ENCODE measurements at regions not wholly inside any gene's neighbourhood (a gene's known extent, or its start where the extent isn't known, plus 50 kb on each side); places are given as distances from the start of the nearest gene placed in this dataset.

DNA sequence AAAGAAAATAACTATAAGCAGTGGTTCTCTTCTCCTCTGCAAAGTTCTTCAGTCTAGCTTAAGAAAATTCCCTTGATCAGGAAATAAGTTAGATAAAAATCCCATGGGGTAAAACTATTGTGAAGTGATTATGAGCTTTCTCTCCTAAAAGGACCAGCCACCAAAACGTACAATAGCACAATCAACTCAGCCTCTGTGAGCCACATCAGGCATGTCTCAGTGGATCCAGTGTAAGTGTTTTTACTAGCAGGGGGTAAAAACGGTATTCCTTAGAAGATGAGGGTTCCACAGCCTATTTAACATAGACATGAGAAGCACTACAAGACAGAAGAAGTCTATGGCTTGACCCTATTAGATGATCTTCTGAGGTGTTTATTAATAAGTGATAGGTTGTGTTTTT lies 503.2 kb downstream of the PIK3C3 start:
- H4K8ac ChIP-seq (replicated peaks; ENCODE audit: insufficient read length, low read depth, low read length), result no peak overlapping the region
- H3K56ac ChIP-seq (ENCODE audit: insufficient read length, low read depth, low read length), result no peak overlapping the region
- H3K4me1 ChIP-seq (ENCODE audit: insufficient read depth, low read length), result no peaks in the 10 kb centered on the region; the same call in 1 of the 2 replicates
- H3K4ac ChIP-seq (ENCODE audit: low read depth, low read length), result no peak overlapping the region
- no peak for DNase-seq
- no peak overlapping the region for H2BK5ac ChIP-seq (ENCODE audit: insufficient read length, low read length)
- H3K9ac ChIP-seq (ENCODE audit: extremely low read depth, insufficient read length, low read length), result no peak overlapping the region
- no peaks in the 10 kb centered on the region for H4K20me1 ChIP-seq (ENCODE audit: control insufficient read depth, insufficient read depth, insufficient read length)
- no peaks in the 10 kb centered on the region for H3K79me1 ChIP-seq (ENCODE audit: insufficient read depth, low read depth, low read length, poor library complexity, severe bottlenecking)
- no peak overlapping the region for H4K5ac ChIP-seq (ENCODE audit: insufficient read length, low read depth, low read length)
- TF ChIP-seq, protein P1, sequence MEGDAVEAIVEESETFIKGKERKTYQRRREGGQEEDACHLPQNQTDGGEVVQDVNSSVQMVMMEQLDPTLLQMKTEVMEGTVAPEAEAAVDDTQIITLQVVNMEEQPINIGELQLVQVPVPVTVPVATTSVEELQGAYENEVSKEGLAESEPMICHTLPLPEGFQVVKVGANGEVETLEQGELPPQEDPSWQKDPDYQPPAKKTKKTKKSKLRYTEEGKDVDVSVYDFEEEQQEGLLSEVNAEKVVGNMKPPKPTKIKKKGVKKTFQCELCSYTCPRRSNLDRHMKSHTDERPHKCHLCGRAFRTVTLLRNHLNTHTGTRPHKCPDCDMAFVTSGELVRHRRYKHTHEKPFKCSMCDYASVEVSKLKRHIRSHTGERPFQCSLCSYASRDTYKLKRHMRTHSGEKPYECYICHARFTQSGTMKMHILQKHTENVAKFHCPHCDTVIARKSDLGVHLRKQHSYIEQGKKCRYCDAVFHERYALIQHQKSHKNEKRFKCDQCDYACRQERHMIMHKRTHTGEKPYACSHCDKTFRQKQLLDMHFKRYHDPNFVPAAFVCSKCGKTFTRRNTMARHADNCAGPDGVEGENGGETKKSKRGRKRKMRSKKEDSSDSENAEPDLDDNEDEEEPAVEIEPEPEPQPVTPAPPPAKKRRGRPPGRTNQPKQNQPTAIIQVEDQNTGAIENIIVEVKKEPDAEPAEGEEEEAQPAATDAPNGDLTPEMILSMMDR (conservative IDR thresholded peaks at IDR 0.05), result no peak
- no peak overlapping the region for H2BK20ac ChIP-seq (ENCODE audit: low read depth, low read length, poor library complexity, severe bottlenecking)
- Mint-ChIP-seq H3K36me3 (ENCODE audit: insufficient read depth in 1 of 3, low read depth in 3 of 3) (no peaks in the 10 kb centered on the region; a peak in 1 of 7 replicates), H3K4me3 (no peak overlapping the region), H3K27me3 (ENCODE audit: low read depth) (no peaks in the 10 kb centered on the region), H3K27ac (no peak overlapping the region), H3K4me1 (peaks cover 0 to 4% of the 10 kb centered on the region in 2 experiments; a peak in 2 of 4 replicates), H3K9me3 (peaks cover 0 to 3% of the 10 kb centered on the region in 2 experiments; a peak in 1 of 5 replicates)
- no peaks in the 10 kb centered on the region for H3K79me2 ChIP-seq (ENCODE audit: insufficient read depth, low read length)
- H2BK120ac ChIP-seq (ENCODE audit: low read depth, low read length, poor library complexity, severe bottlenecking), result no peak overlapping the region
- no peak overlapping the region for H2AK5ac ChIP-seq (ENCODE audit: insufficient read length, low read length)
- H2BK15ac ChIP-seq (ENCODE audit: low read depth, low read length), result no peak overlapping the region
- H3K27me3 ChIP-seq (ENCODE audit: insufficient read depth, low read length), result no peaks in the 10 kb centered on the region; the same call in 1 of the 2 replicates
- no peak overlapping the region for H4K91ac ChIP-seq (ENCODE audit: insufficient read length, low read depth, low read length)
- no peak overlapping the region for H3K27ac ChIP-seq (ENCODE audit: insufficient read length, low read depth, low read length)
- no peak overlapping the region for H3T11ph ChIP-seq (ENCODE audit: low read length)
- no peak overlapping the region for H2BK12ac ChIP-seq (ENCODE audit: insufficient read length, low read depth, low read length)
- no CpG with 5 or more reads among the region's 2 CpGs for WGBS (ENCODE audit: extremely low coverage, insufficient read length, low lambda C conversion rate)
- H3K23ac ChIP-seq (ENCODE audit: insufficient read length, low read depth, low read length), result no peak overlapping the region
- H3K23me2 ChIP-seq (ENCODE audit: insufficient read length, low read depth, low read length, poor library complexity, severe bottlenecking), result no peaks in the 10 kb centered on the region
- no peaks in the 10 kb centered on the region for H3K9me3 ChIP-seq (ENCODE audit: control insufficient read depth, low read depth, low read length)
- no peak overlapping the region for H3K14ac ChIP-seq (ENCODE audit: insufficient read depth, low read length)
- H3K4me2 ChIP-seq (ENCODE audit: insufficient read depth, insufficient read length, low read length), result no peak overlapping the region
- no peak overlapping the region for H3K18ac ChIP-seq (ENCODE audit: insufficient read length, low read depth, low read length)
- H2AFZ ChIP-seq (ENCODE audit: low read length), result no peak overlapping the region
